ENCODE measurements at regions not wholly inside any gene's neighbourhood (a gene's known extent, or its start where the extent isn't known, plus 50 kb on each side); places are given as distances from the start of the nearest gene placed in this dataset.

GRCh38 chr3:117079997-117080396 is 370.4 kb downstream of the TUSC7 start:
- DNase-seq (ENCODE audit: low spot score) = no peak

- no peak for DNase-seq (ENCODE audit: low spot score)
Observed at GRCh38 chr3:117080872-117081271, 371.3 kb downstream of the TUSC7 start.

GRCh38 chr3:117084277-117084676 is 374.7 kb downstream of the TUSC7 start:
- no peak for DNase-seq (ENCODE audit: low spot score)

GRCh38 chr3:117084739-117085270 is 375.2 kb downstream of the TUSC7 start:
- DNase-seq (ENCODE audit: low spot score) = no peak

- DNase-seq (ENCODE audit: low spot score) = no peak
Observed at GRCh38 chr3:117091676-117092075, 382.1 kb downstream of the TUSC7 start.

- DNase-seq (ENCODE audit: low spot score) = no peak
Observed at GRCh38 chr3:117096549-117096948, 387.0 kb downstream of the TUSC7 start.

GRCh38 chr3:117097351-117097750 is 387.8 kb downstream of the TUSC7 start:
- no peak for DNase-seq (ENCODE audit: low spot score)

GRCh38 chr3:117101697-117102096 is 392.1 kb downstream of the TUSC7 start:
- DNase-seq (ENCODE audit: low spot score) = no peak

GRCh38 chr3:117102426-117102825 is 392.8 kb downstream of the TUSC7 start:
- no peak for DNase-seq (ENCODE audit: low spot score)

GRCh38 chr3:117103675-117104074 is 394.1 kb downstream of the TUSC7 start:
- DNase-seq (ENCODE audit: low spot score) = no peak

- DNase-seq (ENCODE audit: low spot score) = no peak
Observed at GRCh38 chr3:117104381-117104780, 394.8 kb downstream of the TUSC7 start.

- no peak for DNase-seq (ENCODE audit: low spot score)
Observed at GRCh38 chr3:117104792-117105191, 395.2 kb downstream of the TUSC7 start.

GRCh38 chr3:117105686-117106085 is 396.1 kb downstream of the TUSC7 start:
- DNase-seq (ENCODE audit: low spot score) = no peak

- DNase-seq (ENCODE audit: low spot score) = no peak
Observed at GRCh38 chr3:117106396-117106795, 396.8 kb downstream of the TUSC7 start.

- DNase-seq (ENCODE audit: low spot score) = no peak
Observed at GRCh38 chr3:117107946-117108345, 398.4 kb downstream of the TUSC7 start.

GRCh38 chr3:117109178-117109577 is 399.6 kb downstream of the TUSC7 start:
- DNase-seq (ENCODE audit: low spot score) = no peak

GRCh38 chr3:117114517-117115265 is 405.1 kb downstream of the TUSC7 start:
- no peak for DNase-seq (ENCODE audit: low spot score)

GRCh38 chr3:117117188-117117936 is 407.8 kb downstream of the TUSC7 start:
- no peak for DNase-seq (ENCODE audit: low spot score)

- DNase-seq (ENCODE audit: low spot score) = no peak
Observed at GRCh38 chr3:117118604-117119003, 409.0 kb downstream of the TUSC7 start.

- DNase-seq (ENCODE audit: low spot score) = no peak
Observed at GRCh38 chr3:117120014-117120413, 410.4 kb downstream of the TUSC7 start.

GRCh38 chr3:117122609-117123008 is 413.0 kb downstream of the TUSC7 start:
- DNase-seq (ENCODE audit: low spot score) = no peak

GRCh38 chr3:117126460-117126859 is 416.9 kb downstream of the TUSC7 start:
- DNase-seq (ENCODE audit: low spot score) = no peak

GRCh38 chr3:117126946-117127546 is 417.5 kb downstream of the TUSC7 start:
- no peak for DNase-seq (ENCODE audit: low spot score)
